ENCODE measurements at regions not wholly inside any gene's neighbourhood (a gene's known extent, or its start where the extent isn't known, plus 50 kb on each side); places are given as distances from the start of the nearest gene placed in this dataset.

- TF ChIP-seq, protein P1, sequence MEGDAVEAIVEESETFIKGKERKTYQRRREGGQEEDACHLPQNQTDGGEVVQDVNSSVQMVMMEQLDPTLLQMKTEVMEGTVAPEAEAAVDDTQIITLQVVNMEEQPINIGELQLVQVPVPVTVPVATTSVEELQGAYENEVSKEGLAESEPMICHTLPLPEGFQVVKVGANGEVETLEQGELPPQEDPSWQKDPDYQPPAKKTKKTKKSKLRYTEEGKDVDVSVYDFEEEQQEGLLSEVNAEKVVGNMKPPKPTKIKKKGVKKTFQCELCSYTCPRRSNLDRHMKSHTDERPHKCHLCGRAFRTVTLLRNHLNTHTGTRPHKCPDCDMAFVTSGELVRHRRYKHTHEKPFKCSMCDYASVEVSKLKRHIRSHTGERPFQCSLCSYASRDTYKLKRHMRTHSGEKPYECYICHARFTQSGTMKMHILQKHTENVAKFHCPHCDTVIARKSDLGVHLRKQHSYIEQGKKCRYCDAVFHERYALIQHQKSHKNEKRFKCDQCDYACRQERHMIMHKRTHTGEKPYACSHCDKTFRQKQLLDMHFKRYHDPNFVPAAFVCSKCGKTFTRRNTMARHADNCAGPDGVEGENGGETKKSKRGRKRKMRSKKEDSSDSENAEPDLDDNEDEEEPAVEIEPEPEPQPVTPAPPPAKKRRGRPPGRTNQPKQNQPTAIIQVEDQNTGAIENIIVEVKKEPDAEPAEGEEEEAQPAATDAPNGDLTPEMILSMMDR (IDR thresholded peaks at IDR 0.05; ENCODE audit: extremely low read depth, insufficient read depth, missing control alignments) = no peak
- in situ Hi-C loops (cut with MboI; ENCODE audit: low pct_unique_long_range_greater_than_20kb, low sequenced_read_pairs, unreplicated experiment) = no loop called here
- no peak for DNase-seq (ENCODE audit: low spot score)
Observed at GRCh38 chr16:8179615-8180014, 410.7 kb downstream of the TMEM114 start.

- in situ Hi-C loops (cut with MboI; ENCODE audit: low pct_unique_long_range_greater_than_20kb, low sequenced_read_pairs, unreplicated experiment) = no loop called here
- TF ChIP-seq, protein P1 (IDR thresholded peaks at IDR 0.05; ENCODE audit: extremely low read depth, insufficient read depth, missing control alignments) = no peak
- DNase-seq (ENCODE audit: low spot score) = no peak
Observed at GRCh38 chr16:8178271-8178670, 412.0 kb downstream of the TMEM114 start.

- DNase-seq (ENCODE audit: low spot score) = no peak
- TF ChIP-seq, protein P1 (IDR thresholded peaks at IDR 0.05; ENCODE audit: extremely low read depth, insufficient read depth, missing control alignments) = no peak
- in situ Hi-C loops (cut with MboI; ENCODE audit: low pct_unique_long_range_greater_than_20kb, low sequenced_read_pairs, unreplicated experiment) = no loop called here
Observed at GRCh38 chr16:8175411-8175810, 414.9 kb downstream of the TMEM114 start.

DNA sequence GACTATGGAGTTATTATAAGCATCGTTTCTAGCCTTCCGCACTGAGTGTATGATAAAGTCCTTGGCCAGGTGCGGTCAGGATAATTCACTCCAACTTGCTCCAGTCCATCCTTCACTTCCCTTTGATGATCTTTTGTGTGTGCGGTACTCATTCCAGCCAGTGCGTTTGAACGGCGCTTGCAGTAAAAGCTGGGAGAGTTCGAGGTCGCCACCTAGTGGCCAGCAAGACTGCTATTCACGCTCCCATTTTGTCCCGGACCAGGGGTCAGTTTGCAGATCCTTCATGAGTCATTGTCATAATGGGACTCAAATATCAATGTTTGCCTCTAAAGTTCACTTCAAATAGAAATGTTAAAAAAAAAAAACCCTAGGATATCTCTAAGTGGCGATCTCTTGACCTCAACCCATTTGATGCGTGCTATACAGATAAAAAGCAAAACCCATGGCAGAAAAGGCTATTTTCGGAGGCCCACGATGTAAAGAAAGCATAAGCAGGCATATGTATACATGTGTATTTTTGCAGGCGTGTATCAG, 417.1 kb downstream of the TMEM114 start:
- peak; percentile 22 for DNase-seq (ENCODE audit: low spot score)
- TF ChIP-seq, protein P1 (IDR thresholded peaks at IDR 0.05; ENCODE audit: extremely low read depth, insufficient read depth, missing control alignments) = peak; percentile 72
- in situ Hi-C loops (cut with MboI; ENCODE audit: low pct_unique_long_range_greater_than_20kb, low sequenced_read_pairs, unreplicated experiment) = no loop called here

DNA sequence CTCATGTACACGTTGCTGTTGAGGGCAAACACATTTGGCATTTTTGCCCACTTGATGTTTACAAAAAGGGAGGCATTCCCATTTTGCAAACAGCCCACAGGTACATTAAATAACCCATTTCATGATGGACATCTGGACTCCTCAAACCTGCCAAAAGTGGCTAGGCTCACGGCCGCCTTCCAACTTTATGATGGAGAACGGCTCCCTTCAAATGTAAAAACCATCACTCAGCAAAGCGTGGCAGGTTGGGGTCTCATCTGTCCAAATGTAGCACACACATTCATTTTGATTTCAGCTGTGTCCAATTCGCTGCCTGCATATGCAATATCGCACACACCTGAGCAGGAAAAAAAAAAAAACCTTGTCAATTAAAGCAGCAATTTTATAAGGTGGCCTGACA, 417.8 kb downstream of the TMEM114 start:
- in situ Hi-C loops (cut with MboI; ENCODE audit: low pct_unique_long_range_greater_than_20kb, low sequenced_read_pairs, unreplicated experiment) = no loop called here
- TF ChIP-seq, protein P1 (IDR thresholded peaks at IDR 0.05; ENCODE audit: extremely low read depth, insufficient read depth, missing control alignments) = no peak
- no peak for DNase-seq (ENCODE audit: low spot score)

DNA sequence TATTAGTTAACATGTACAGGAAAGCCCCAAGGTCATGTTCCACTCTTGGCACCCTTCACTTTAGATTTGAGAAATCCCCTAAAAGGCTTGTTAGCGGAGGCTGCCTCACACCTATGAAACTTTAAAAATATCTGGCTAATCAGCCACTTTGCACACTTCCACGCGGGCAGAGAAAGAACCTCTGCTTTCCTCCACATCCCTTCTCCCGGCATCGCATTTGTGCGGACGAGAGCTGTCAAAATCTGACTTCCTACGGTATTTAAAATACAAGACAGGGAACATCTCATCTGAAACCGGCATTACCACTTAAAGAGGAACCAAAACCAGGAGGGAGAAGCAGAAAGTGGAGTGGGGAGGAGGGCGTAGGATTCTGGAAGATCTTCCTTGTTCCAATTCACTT, 422.3 kb downstream of the TMEM114 start:
- TF ChIP-seq, protein P1 (IDR thresholded peaks at IDR 0.05; ENCODE audit: extremely low read depth, insufficient read depth, missing control alignments) = no peak
- no peak for DNase-seq (ENCODE audit: low spot score)
- in situ Hi-C loops (cut with MboI; ENCODE audit: low pct_unique_long_range_greater_than_20kb, low sequenced_read_pairs, unreplicated experiment) = no loop called here

- in situ Hi-C loops (cut with MboI; ENCODE audit: low pct_unique_long_range_greater_than_20kb, low sequenced_read_pairs, unreplicated experiment) = no loop called here
- no peak for DNase-seq (ENCODE audit: low spot score)
- TF ChIP-seq, protein P1 (IDR thresholded peaks at IDR 0.05; ENCODE audit: extremely low read depth, insufficient read depth, missing control alignments) = no peak
Observed at GRCh38 chr16:8167436-8167835, 422.9 kb downstream of the TMEM114 start.

Measured in GM13977 (cell line).